MM.1S (cell line): ENCODE measurements at regions not wholly inside any gene's neighbourhood (a gene's known extent, or its start where the extent isn't known, plus 50 kb on each side); places are given as distances from the start of the nearest gene placed in this dataset.

ENCODE experiments used
- DNase-seq: peaks from one replicate; pipeline ENCODE4 v3.0.0-alpha.2; 2015
- H2AFZ ChIP-seq: fragments of 300-600 bp; sonication (generic); 2 replicates; pipeline ENCODE4 v1.6.0; 2016; ENCODE audit warnings: antibody characterized with exemption, low read length
- H3F3A ChIP-seq: fragments of 300-600 bp; sonication (generic); 2 replicates; pipeline ENCODE4 v1.6.1; 2016; ENCODE audit warnings: mild to moderate bottlenecking, antibody characterized with exemption, low read length, moderate library complexity, mixed read lengths; ENCODE audit not compliant: insufficient read depth
- H3K27ac ChIP-seq: fragments of 300-600 bp; sonication (generic); 2 replicates; pipeline ENCODE4 v1.5.1; 2016; ENCODE audit warnings: mild to moderate bottlenecking, low read length
- H3K27me3 ChIP-seq: fragments of 300-600 bp; sonication (generic); replicated peaks from 2 replicates; pipeline ENCODE4 v1.6.0; 2016; ENCODE audit warnings: low read length; ENCODE audit not compliant: insufficient read depth
- H3K36me3 ChIP-seq: fragments of 300-600 bp; sonication (generic); replicated peaks from 2 replicates; pipeline ENCODE4 v1.6.1; 2016; ENCODE audit warnings: mild to moderate bottlenecking, low read length, mixed read lengths; ENCODE audit not compliant: insufficient read depth
- H3K4me1 ChIP-seq: fragments of 300-600 bp; sonication (generic); 2 replicates; pipeline ENCODE4 v1.6.1; 2016; ENCODE audit warnings: low read length, mixed read lengths
- H3K4me2 ChIP-seq: fragments of 300-600 bp; sonication (generic); 2 replicates; pipeline ENCODE4 v1.6.0; 2016; ENCODE audit warnings: low read depth, low read length
- H3K4me3 ChIP-seq: fragments of 300-600 bp; sonication (generic); 2 replicates; pipeline ENCODE4 v1.5.1; 2016; ENCODE audit warnings: low read length, mixed read lengths
- H3K79me2 ChIP-seq: fragments of 300-600 bp; sonication (generic); 2 replicates; pipeline ENCODE4 v1.6.1; 2016; ENCODE audit warnings: mixed run types, low read length, mixed read lengths
- H3K9ac ChIP-seq: fragments of 300-600 bp; sonication (generic); 2 replicates; pipeline ENCODE4 v1.6.1; 2016; ENCODE audit warnings: low read length, mixed read lengths
- H3K9me2 ChIP-seq: fragments of 300-600 bp; sonication (generic); replicated peaks from 2 replicates; pipeline ENCODE4 v1.6.1; 2016; ENCODE audit warnings: mild to moderate bottlenecking, low read length, mixed read lengths; ENCODE audit not compliant: insufficient read depth
- H3K9me3 ChIP-seq: fragments of 300-600 bp; sonication (generic); replicated peaks from 2 replicates; pipeline ENCODE4 v1.6.1; 2016; ENCODE audit warnings: mild to moderate bottlenecking, low read length, mixed read lengths; ENCODE audit not compliant: insufficient read depth
- H4K20me1 ChIP-seq: fragments of 300-600 bp; sonication (generic); 2 replicates; pipeline ENCODE4 v1.6.1; 2016; ENCODE audit warnings: mild to moderate bottlenecking, low read length, moderate library complexity, mixed read lengths; ENCODE audit not compliant: insufficient read depth
- CTCF ChIP-seq: fragments of 300-600 bp; sonication (generic); IDR thresholded peaks from 2 replicates; pipeline ENCODE4 v1.5.1; 2016; ENCODE audit warnings: antibody characterized with exemption, low read length, mixed read lengths
- EZH2 ChIP-seq: fragments of 300-600 bp; sonication (generic); optimal IDR thresholded peaks from 2 replicates; pipeline ENCODE3; 2017; ENCODE audit warnings: low read depth, mild to moderate bottlenecking, antibody characterized with exemption, low read length, mixed read lengths
- EZH2phosphoT487 ChIP-seq: fragments of 300-600 bp; sonication (generic); IDR thresholded peaks from 2 replicates; pipeline ENCODE4 v1.6.1; 2018; ENCODE audit warnings: antibody characterized with exemption, low read length

GRCh38 chr2:3952866-3953516, 249.6 kb downstream of the DCDC2C start:
- no peak for TF ChIP-seq CTCF
- no peak for TF ChIP-seq EZH2phosphoT487
- TF ChIP-seq EZH2, result no peak
- H3F3A ChIP-seq, result no peaks in the 10 kb centered on the region
- H3K4me3 ChIP-seq, result no peak overlapping the region
- no peak for DNase-seq
- H3K9ac ChIP-seq, result no peak overlapping the region
- H3K9me2 ChIP-seq, result no peaks in the 10 kb centered on the region
- H3K36me3 ChIP-seq, result no peaks in the 10 kb centered on the region
- no peaks in the 10 kb centered on the region for H3K79me2 ChIP-seq
- no peak overlapping the region for H3K4me2 ChIP-seq
- no peak overlapping the region for H2AFZ ChIP-seq
- no peaks in the 10 kb centered on the region for H4K20me1 ChIP-seq
- no peaks in the 10 kb centered on the region for H3K4me1 ChIP-seq
- H3K27me3 ChIP-seq, result no peaks in the 10 kb centered on the region
- no peaks in the 10 kb centered on the region for H3K9me3 ChIP-seq
- no peak overlapping the region for H3K27ac ChIP-seq

GRCh38 chr2:3954261-3954660, 250.9 kb downstream of the DCDC2C start:
- TF ChIP-seq CTCF (no peak), EZH2 (no peak), EZH2phosphoT487 (no peak)
- Histone ChIP-seq H3K9ac (no peak overlapping the region), H3K4me3 (no peak overlapping the region), H3K27me3 (no peaks in the 10 kb centered on the region), H2AFZ (no peak overlapping the region), H3K9me2 (no peaks in the 10 kb centered on the region), H3K36me3 (no peaks in the 10 kb centered on the region), H3F3A (no peaks in the 10 kb centered on the region), H4K20me1 (no peaks in the 10 kb centered on the region), H3K4me1 (no peaks in the 10 kb centered on the region), H3K9me3 (no peaks in the 10 kb centered on the region), H3K79me2 (no peaks in the 10 kb centered on the region), H3K4me2 (no peak overlapping the region), H3K27ac (no peak overlapping the region)
- DNase-seq, result no peak

- TF ChIP-seq EZH2phosphoT487 (no peak), EZH2 (no peak), CTCF (no peak)
- no peaks in the 10 kb centered on the region for H3F3A ChIP-seq
- no peaks in the 10 kb centered on the region for H3K4me1 ChIP-seq
- H3K27ac ChIP-seq, result no peak overlapping the region
- H3K9me2 ChIP-seq, result no peaks in the 10 kb centered on the region
- H3K9me3 ChIP-seq, result no peaks in the 10 kb centered on the region
- no peaks in the 10 kb centered on the region for H3K27me3 ChIP-seq
- no peak overlapping the region for H3K4me3 ChIP-seq
- no peaks in the 10 kb centered on the region for H3K36me3 ChIP-seq
- no peak for DNase-seq
- no peak overlapping the region for H3K9ac ChIP-seq
- H3K4me2 ChIP-seq, result no peak overlapping the region
- no peak overlapping the region for H2AFZ ChIP-seq
- no peaks in the 10 kb centered on the region for H4K20me1 ChIP-seq
- no peaks in the 10 kb centered on the region for H3K79me2 ChIP-seq
Observed at GRCh38 chr2:3956406-3956805, 253.0 kb downstream of the DCDC2C start.
